Neural progenitor cell (in vitro differentiated cells): ENCODE measurements at regions not wholly inside any gene's neighbourhood (a gene's known extent, or its start where the extent isn't known, plus 50 kb on each side); places are given as distances from the start of the nearest gene placed in this dataset.

Experiments
- DNase-seq: peaks from one replicate; pipeline ENCODE4 v3.0.0-alpha.2; 2016; ENCODE audit warnings: low spot score
- H2AFZ ChIP-seq: fragments of 200-600 bp; sonication (generic); replicated peaks from 2 replicates; pipeline ENCODE4 v1.6.1; 2016; ENCODE audit warnings: antibody characterized with exemption
- H3F3A ChIP-seq: fragments of 200-600 bp; sonication (generic); 2 replicates; pipeline ENCODE4 v1.6.1; 2016; ENCODE audit warnings: antibody characterized with exemption, low read depth
- H3K27ac ChIP-seq: fragments of 200-600 bp; sonication (generic); 2 replicates; pipeline ENCODE4 v1.5.1; 2016; ENCODE audit warnings: mild to moderate bottlenecking
- H3K27me3 ChIP-seq: fragments of 200-600 bp; sonication (generic); 2 replicates; pipeline ENCODE4 v1.6.1; 2016; ENCODE audit warnings: mild to moderate bottlenecking, moderate library complexity
- H3K36me3 ChIP-seq: fragments of 200-600 bp; sonication (generic); 2 replicates; pipeline ENCODE4 v1.5.1; 2016
- H3K4me1 ChIP-seq: fragments of 200-600 bp; sonication (generic); 2 replicates; pipeline ENCODE4 v1.6.1; 2016; ENCODE audit warnings: mixed run types
- H3K4me2 ChIP-seq: fragments of 200-600 bp; sonication (generic); 2 replicates; pipeline ENCODE4 v1.6.1; 2016
- H3K4me3 ChIP-seq: fragments of 200-600 bp; sonication (generic); 2 replicates; pipeline ENCODE4 v1.5.1; 2016
- H3K79me2 ChIP-seq: fragments of 200-600 bp; sonication (generic); 2 replicates; pipeline ENCODE4 v1.6.1; 2016; ENCODE audit warnings: low read depth
- H3K9ac ChIP-seq: fragments of 200-600 bp; sonication (generic); 2 replicates; pipeline ENCODE4 v1.6.1; 2016
- H3K9me3 ChIP-seq: fragments of 200-600 bp; sonication (generic); 2 replicates; pipeline ENCODE4 v1.5.1; 2016; ENCODE audit warnings: low read depth
- H4K20me1 ChIP-seq: fragments of 200-600 bp; sonication (generic); 2 replicates; pipeline ENCODE4 v1.6.1; 2016; ENCODE audit warnings: low read depth
- H3K27ac Mint-ChIP-seq: 3 replicates; pipeline ENCODE4 v1.8.0; 2021; ENCODE audit warnings: mixed read lengths
- H3K27me3 Mint-ChIP-seq: 2 replicates; pipeline ENCODE4 v1.8.0; 2022; ENCODE audit warnings: low read depth, mild to moderate bottlenecking, inconsistent platforms, moderate library complexity, mixed read lengths; ENCODE audit not compliant: insufficient read depth
- H3K36me3 Mint-ChIP-seq: 3 replicates; pipeline ENCODE4 v1.8.0; 2021; ENCODE audit warnings: mixed read lengths
- H3K4me1 Mint-ChIP-seq: 3 replicates; pipeline ENCODE4 v1.8.0; 2021; ENCODE audit warnings: mixed read lengths
- H3K4me3 Mint-ChIP-seq: 3 replicates; pipeline ENCODE4 v1.8.0; 2021; ENCODE audit warnings: mild to moderate bottlenecking, moderate library complexity, mixed read lengths
- H3K9me3 Mint-ChIP-seq: 3 replicates; pipeline ENCODE4 v1.8.0; 2020; ENCODE audit warnings: mixed read lengths
- CTCF ChIP-seq: fragments of 200-600 bp; sonication (generic); IDR thresholded peaks from 2 replicates; pipeline ENCODE4 v1.5.1; 2017; ENCODE audit warnings: antibody characterized with exemption, mild to moderate bottlenecking
- EZH2 ChIP-seq: fragments of 200-600 bp; sonication (generic); IDR thresholded peaks from 2 replicates; pipeline ENCODE4 v1.6.1; 2017; ENCODE audit warnings: antibody characterized with exemption, mild to moderate bottlenecking, moderate library complexity
- EZH2phosphoT487 ChIP-seq: fragments of 200-600 bp; sonication (generic); IDR thresholded peaks from 2 replicates; pipeline ENCODE4 v1.6.1; 2017; ENCODE audit warnings: antibody characterized with exemption

GRCh38 chr10:37671802-37672201 lies 185.6 kb downstream of the ZNF248 start:
- Histone ChIP-seq H3K27me3 (no peaks in the 10 kb centered on the region), H3K79me2 (no peaks in the 10 kb centered on the region), H4K20me1 (no peaks in the 10 kb centered on the region), H2AFZ (no peak overlapping the region), H3K9me3 (no peaks in the 10 kb centered on the region), H3K4me3 (no peak overlapping the region), H3K4me2 (no peak overlapping the region), H3K9ac (no peak overlapping the region), H3K36me3 (no peaks in the 10 kb centered on the region), H3K4me1 (no peaks in the 10 kb centered on the region), H3K27ac (no peak overlapping the region), H3F3A (no peaks in the 10 kb centered on the region)
- H3K27ac Mint-ChIP-seq, result no peak overlapping the region
- no peaks in the 10 kb centered on the region for H3K36me3 Mint-ChIP-seq
- TF ChIP-seq EZH2 (no peak), CTCF (no peak), EZH2phosphoT487 (no peak)
- H3K27me3 Mint-ChIP-seq, result no peaks in the 10 kb centered on the region
- no peak overlapping the region for H3K4me3 Mint-ChIP-seq
- no peaks in the 10 kb centered on the region for H3K4me1 Mint-ChIP-seq
- peaks cover 34% of the 10 kb centered on the region for H3K9me3 Mint-ChIP-seq
- DNase-seq, result no peak

- Histone ChIP-seq H3K9ac (no peak overlapping the region), H4K20me1 (no peaks in the 10 kb centered on the region), H3K27me3 (no peaks in the 10 kb centered on the region), H2AFZ (no peak overlapping the region), H3K27ac (no peak overlapping the region), H3F3A (no peaks in the 10 kb centered on the region), H3K4me3 (no peak overlapping the region), H3K36me3 (no peaks in the 10 kb centered on the region), H3K9me3 (no peaks in the 10 kb centered on the region), H3K4me2 (no peak overlapping the region), H3K4me1 (no peaks in the 10 kb centered on the region), H3K79me2 (no peaks in the 10 kb centered on the region)
- Mint-ChIP-seq H3K4me1 (no peaks in the 10 kb centered on the region), H3K27ac (no peak overlapping the region), H3K27me3 (no peaks in the 10 kb centered on the region), H3K9me3 (peaks cover 47% of the 10 kb centered on the region), H3K36me3 (no peaks in the 10 kb centered on the region), H3K4me3 (no peak overlapping the region)
- no peak for TF ChIP-seq CTCF
- TF ChIP-seq EZH2, result no peak
- TF ChIP-seq EZH2phosphoT487, result no peak
- DNase-seq, result no peak
Observed at GRCh38 chr10:37667736-37668135, 189.7 kb downstream of the ZNF248 start.

GRCh38 chr10:37654466-37654865 lies 202.9 kb downstream of the ZNF248 start:
- Histone ChIP-seq H2AFZ (no peak overlapping the region), H3K27me3 (no peaks in the 10 kb centered on the region), H4K20me1 (no peaks in the 10 kb centered on the region), H3K9ac (no peak overlapping the region), H3F3A (no peaks in the 10 kb centered on the region), H3K79me2 (no peaks in the 10 kb centered on the region), H3K4me1 (no peaks in the 10 kb centered on the region), H3K4me3 (no peak overlapping the region), H3K4me2 (no peak overlapping the region), H3K36me3 (no peaks in the 10 kb centered on the region), H3K27ac (no peak overlapping the region), H3K9me3 (peaks cover 6% of the 10 kb centered on the region)
- no peak for DNase-seq
- Mint-ChIP-seq H3K4me3 (no peak overlapping the region), H3K27me3 (peaks cover 4% of the 10 kb centered on the region), H3K27ac (no peak overlapping the region), H3K4me1 (no peaks in the 10 kb centered on the region), H3K36me3 (no peaks in the 10 kb centered on the region), H3K9me3 (peaks cover 51% of the 10 kb centered on the region)
- no peak for TF ChIP-seq EZH2
- TF ChIP-seq CTCF, result no peak
- no peak for TF ChIP-seq EZH2phosphoT487

GRCh38 chr10:37643187-37643586 lies 214.2 kb downstream of the ZNF248 start:
- no peak overlapping the region for H3K27ac Mint-ChIP-seq
- Histone ChIP-seq H3K4me2 (no peak overlapping the region), H3K27ac (no peak overlapping the region), H3K9me3 (no peaks in the 10 kb centered on the region), H3K79me2 (no peaks in the 10 kb centered on the region), H2AFZ (no peak overlapping the region), H3K36me3 (no peaks in the 10 kb centered on the region), H4K20me1 (no peaks in the 10 kb centered on the region), H3F3A (no peaks in the 10 kb centered on the region), H3K9ac (no peak overlapping the region), H3K27me3 (no peaks in the 10 kb centered on the region), H3K4me1 (no peaks in the 10 kb centered on the region), H3K4me3 (no peak overlapping the region)
- peaks cover 3% of the 10 kb centered on the region for H3K27me3 Mint-ChIP-seq
- H3K4me3 Mint-ChIP-seq, result no peak overlapping the region
- DNase-seq, result no peak
- peaks cover 3% of the 10 kb centered on the region for H3K36me3 Mint-ChIP-seq
- peaks cover 27% of the 10 kb centered on the region for H3K9me3 Mint-ChIP-seq
- H3K4me1 Mint-ChIP-seq, result no peaks in the 10 kb centered on the region
- TF ChIP-seq CTCF, result no peak
- TF ChIP-seq EZH2, result no peak
- TF ChIP-seq EZH2phosphoT487, result no peak
